Liver (tissue), 8 donors: ENCODE measurements at regions not wholly inside any gene's neighbourhood (a gene's known extent, or its start where the extent isn't known, plus 50 kb on each side); places are given as distances from the start of the nearest gene placed in this dataset.
A peak's percentile ranks its signal among the peaks of the same experiment; 100 is the strongest.

Experiments
- DNase-seq: peaks from one replicate; pipeline ENCODE4 v3.0.0-alpha.2; 2017; ENCODE audit warnings: low spot score
- H3K27ac ChIP-seq, 2 donors: one replicate each; pipeline ENCODE4 v1.7.0; 2013; ENCODE audit warnings: inconsistent platforms in 2 of 2, low read length in 2 of 2, control low read depth in 1 of 2, low read depth in 1 of 2, mild to moderate bottlenecking in 1 of 2
- H3K27me3 ChIP-seq, 4 donors: one replicate each; pipeline versions ENCODE4 v1.6.1 to v1.7.0; 2013; ENCODE audit warnings: low read length in 3 of 4, inconsistent platforms in 1 of 4, mild to moderate bottlenecking in 1 of 4, moderate library complexity in 1 of 4; ENCODE audit not compliant: control insufficient read depth in 4 of 4, insufficient read depth in 4 of 4
- H3K36me3 ChIP-seq, 4 donors: one replicate each; pipeline versions ENCODE4 v1.6.1 to v1.7.0; 2013; ENCODE audit warnings: low read length in 3 of 4, mild to moderate bottlenecking in 3 of 4, low read depth in 1 of 4, moderate library complexity in 1 of 4; ENCODE audit not compliant: control insufficient read depth in 4 of 4, insufficient read depth in 3 of 4
- H3K4me1 ChIP-seq, 4 donors: one replicate each; pipeline versions ENCODE4 v1.6.1 to v1.7.0; 2013; ENCODE audit warnings: low read length in 3 of 4, mild to moderate bottlenecking in 3 of 4, moderate library complexity in 1 of 4; ENCODE audit not compliant: control insufficient read depth in 4 of 4, insufficient read depth in 4 of 4
- H3K4me3 ChIP-seq, 3 donors: one replicate each; pipeline versions ENCODE4 v1.6.1 to v1.7.0; 2013; ENCODE audit warnings: low read length in 3 of 3, control low read depth in 1 of 3, low read depth in 1 of 3, mild to moderate bottlenecking in 1 of 3
- H3K9ac ChIP-seq, 2 donors: one replicate each; pipeline ENCODE4 v1.7.0; 2013; ENCODE audit warnings: low read length in 2 of 2, mild to moderate bottlenecking in 2 of 2, moderate library complexity in 2 of 2, control low read depth in 1 of 2, low read depth in 1 of 2
- H3K9me3 ChIP-seq, 4 donors: one replicate each; pipeline versions ENCODE4 v1.6.1 to v1.7.0; 2013; ENCODE audit warnings: low read length in 3 of 4; ENCODE audit not compliant: control insufficient read depth in 4 of 4
- FOXA1 ChIP-seq: IDR thresholded peaks from 2 replicates; pipeline ENCODE4 v1.6.1; 2016; ENCODE audit warnings: antibody characterized with exemption
- FOXA2 ChIP-seq: IDR thresholded peaks from 2 replicates; pipeline ENCODE4 v1.6.1; 2016; ENCODE audit warnings: antibody characterized with exemption
- GABPA ChIP-seq, 2 donors: IDR thresholded peaks in 1 of 2; conservative IDR thresholded peaks in 1 of 2; 2 replicates each; pipeline ENCODE4 v1.6.1; 2016; ENCODE audit warnings: antibody characterized with exemption in 2 of 2, mild to moderate bottlenecking in 1 of 2, moderate library complexity in 1 of 2
- HNF4A ChIP-seq, 2 donors: conservative IDR thresholded peaks; 2 replicates each; pipeline ENCODE4 v1.6.1; 2016; ENCODE audit warnings: antibody characterized with exemption in 2 of 2, mild to moderate bottlenecking in 2 of 2
- HNF4G ChIP-seq: IDR thresholded peaks from 2 replicates; pipeline ENCODE4 v1.6.1; 2016; ENCODE audit warnings: antibody characterized with exemption
- JUND ChIP-seq, 2 donors: IDR thresholded peaks; 2 replicates each; pipeline ENCODE4 v1.6.1; 2016; ENCODE audit warnings: antibody characterized with exemption in 2 of 2
- NR2F2 ChIP-seq: IDR thresholded peaks from 2 replicates; pipeline ENCODE4 v1.6.1; 2016; ENCODE audit warnings: antibody characterized with exemption
- RAD21 ChIP-seq, 2 donors: IDR thresholded peaks; 2 replicates each; pipeline ENCODE4 v1.6.1; 2016; ENCODE audit warnings: antibody characterized with exemption in 2 of 2, mild to moderate bottlenecking in 2 of 2
- RXRA ChIP-seq, 2 donors: IDR thresholded peaks; 2 replicates each; pipeline ENCODE4 v1.6.1; 2017 to 2018; ENCODE audit warnings: antibody characterized with exemption in 2 of 2, mild to moderate bottlenecking in 1 of 2
- TAF1 ChIP-seq: conservative IDR thresholded peaks from 2 replicates; pipeline ENCODE4 v1.6.1; 2016; ENCODE audit warnings: antibody characterized with exemption, mild to moderate bottlenecking
- YY1 ChIP-seq: IDR thresholded peaks from 2 replicates; pipeline ENCODE4 v1.6.1; 2016; ENCODE audit warnings: antibody characterized with exemption, mild to moderate bottlenecking
- WGBS: extraction: QIAGEN DNeasy Blood & Tissue Kit; methylation state at CpG from one replicate; pipeline ENCODE4 v1.1.7; 2013; 5-methylcytosine and 5-hydroxymethylcytosine counted together
- TF ChIP-seq, protein P1 (sequence below): IDR thresholded peaks from 2 replicates; pipeline ENCODE4 v1.6.1; 2016; ENCODE audit warnings: antibody characterized with exemption
- TF ChIP-seq, protein P2 (sequence below): fragments of 150-350 bp; IDR thresholded peaks from 2 replicates; pipeline ENCODE4 v1.5.1; 2017; ENCODE audit warnings: improper control_type of control experiment, low read depth, low read length; ENCODE audit not compliant: missing input control
- TF ChIP-seq, protein P3 (sequence below): IDR thresholded peaks from 2 replicates; pipeline ENCODE4 v1.6.1; 2016; ENCODE audit warnings: antibody characterized with exemption, mild to moderate bottlenecking
- TF ChIP-seq, protein P4 (sequence below): IDR thresholded peaks from 2 replicates; pipeline ENCODE4 v1.6.1; 2016; ENCODE audit warnings: antibody characterized with exemption
- donor health status: healthy.
- donor health status: healthy.
- donor health status: healthy.
- donor health status: healthy.
- donor health status: healthy.

DNA sequence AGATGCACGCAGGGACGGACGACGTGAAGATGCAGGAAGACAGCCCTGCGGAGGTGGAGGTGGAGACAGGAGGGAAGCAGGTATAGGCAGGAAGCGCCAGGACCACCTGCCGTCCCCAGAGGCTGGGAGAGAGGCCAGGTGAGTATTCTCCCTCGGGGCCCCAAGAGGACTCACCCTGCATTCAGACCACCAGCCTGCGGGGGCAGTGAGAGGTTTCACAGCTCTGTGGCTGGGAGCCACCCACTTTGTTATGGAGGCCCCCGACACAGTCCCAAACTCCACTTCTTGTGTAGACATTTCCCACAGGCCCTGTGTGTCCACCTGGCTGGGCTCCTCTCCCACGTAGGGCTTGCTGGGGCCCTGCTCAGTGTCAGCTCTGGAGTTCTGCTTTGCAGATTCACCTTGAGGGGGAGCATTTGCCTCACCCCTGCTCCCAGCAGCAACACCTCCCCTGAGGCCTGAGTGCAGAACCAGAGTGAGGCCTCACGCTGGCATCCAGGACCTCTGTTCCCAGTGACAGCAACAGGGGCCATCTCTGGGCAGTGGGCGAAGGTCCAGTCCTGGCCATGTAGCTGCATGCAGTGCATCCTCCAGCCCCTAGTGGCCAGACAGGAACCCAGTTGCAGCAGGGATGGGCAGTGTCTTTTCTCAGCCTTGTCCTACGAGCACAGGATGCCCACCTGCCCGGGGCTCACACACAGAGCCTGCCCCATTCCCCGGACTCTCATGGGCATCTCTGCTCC lies 119.4 kb upstream of the IQSEC1 start:
- H3K27me3 ChIP-seq, result no peaks in the 10 kb centered on the region
- H3K36me3 ChIP-seq, result no peaks in the 10 kb centered on the region
- no peak for DNase-seq
- TF ChIP-seq FOXA2 (no peak), HNF4A (conservative IDR thresholded peaks at IDR 0.05) (no peak), RAD21 (IDR thresholded peaks at IDR 0.05) (peak in 1 of 2 donors; percentile 43), YY1 (no peak), FOXA1 (no peak)
- H3K9ac ChIP-seq, result no peak overlapping the region
- peaks cover 2 to 12% (median 5%) of the 10 kb centered on the region in 4 donors for H3K4me1 ChIP-seq
- H3K9me3 ChIP-seq, result no peaks in the 10 kb centered on the region
- 91% methylated on average over 16 of the region's 16 CpGs for WGBS
- H3K4me3 ChIP-seq, result no peak overlapping the region
- no peak overlapping the region for H3K27ac ChIP-seq

DNA sequence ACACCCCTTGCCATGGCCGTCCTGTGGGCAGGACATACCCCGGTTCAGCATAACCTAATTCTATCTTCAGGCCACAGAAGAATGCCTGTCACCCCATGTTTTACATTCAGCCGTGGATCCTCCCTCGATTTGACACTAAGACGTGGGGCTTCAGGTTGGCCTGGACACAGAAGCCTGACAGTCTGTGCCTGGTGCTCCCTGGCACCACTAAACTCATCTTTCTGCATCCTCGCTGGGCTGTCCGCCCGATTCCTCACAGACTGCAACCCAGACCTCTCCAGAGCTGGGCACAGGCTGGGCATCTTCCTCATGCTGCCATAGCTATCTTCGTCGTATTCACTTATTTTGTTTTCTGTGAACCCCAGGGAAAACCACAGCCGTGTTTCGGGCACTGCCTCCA lies 117.8 kb upstream of the IQSEC1 start:
- Histone ChIP-seq H3K4me1 (peaks cover 0 to 8% (median 3%) of the 10 kb centered on the region in 4 donors), H3K27ac (no peak overlapping the region), H3K27me3 (no peaks in the 10 kb centered on the region), H3K9me3 (no peaks in the 10 kb centered on the region), H3K9ac (no peak overlapping the region), H3K4me3 (no peak overlapping the region), H3K36me3 (no peaks in the 10 kb centered on the region)
- TF ChIP-seq YY1 (no peak), FOXA2 (no peak), HNF4A (conservative IDR thresholded peaks at IDR 0.05) (no peak), JUND (IDR thresholded peaks at IDR 0.05) (no peak), RAD21 (IDR thresholded peaks at IDR 0.05) (no peak), FOXA1 (no peak), NR2F2 (no peak), GABPA (IDR thresholded peaks at IDR 0.05 in 1 of 2, conservative IDR thresholded peaks at IDR 0.05 in 1 of 2) (no peak), RXRA (IDR thresholded peaks at IDR 0.05) (no peak), TAF1 (no peak), HNF4G (no peak)
- TF ChIP-seq, protein P1, sequence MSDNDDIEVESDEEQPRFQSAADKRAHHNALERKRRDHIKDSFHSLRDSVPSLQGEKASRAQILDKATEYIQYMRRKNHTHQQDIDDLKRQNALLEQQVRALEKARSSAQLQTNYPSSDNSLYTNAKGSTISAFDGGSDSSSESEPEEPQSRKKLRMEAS, result no peak
- TF ChIP-seq, protein P2, sequence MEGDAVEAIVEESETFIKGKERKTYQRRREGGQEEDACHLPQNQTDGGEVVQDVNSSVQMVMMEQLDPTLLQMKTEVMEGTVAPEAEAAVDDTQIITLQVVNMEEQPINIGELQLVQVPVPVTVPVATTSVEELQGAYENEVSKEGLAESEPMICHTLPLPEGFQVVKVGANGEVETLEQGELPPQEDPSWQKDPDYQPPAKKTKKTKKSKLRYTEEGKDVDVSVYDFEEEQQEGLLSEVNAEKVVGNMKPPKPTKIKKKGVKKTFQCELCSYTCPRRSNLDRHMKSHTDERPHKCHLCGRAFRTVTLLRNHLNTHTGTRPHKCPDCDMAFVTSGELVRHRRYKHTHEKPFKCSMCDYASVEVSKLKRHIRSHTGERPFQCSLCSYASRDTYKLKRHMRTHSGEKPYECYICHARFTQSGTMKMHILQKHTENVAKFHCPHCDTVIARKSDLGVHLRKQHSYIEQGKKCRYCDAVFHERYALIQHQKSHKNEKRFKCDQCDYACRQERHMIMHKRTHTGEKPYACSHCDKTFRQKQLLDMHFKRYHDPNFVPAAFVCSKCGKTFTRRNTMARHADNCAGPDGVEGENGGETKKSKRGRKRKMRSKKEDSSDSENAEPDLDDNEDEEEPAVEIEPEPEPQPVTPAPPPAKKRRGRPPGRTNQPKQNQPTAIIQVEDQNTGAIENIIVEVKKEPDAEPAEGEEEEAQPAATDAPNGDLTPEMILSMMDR, result no peak
- TF ChIP-seq, protein P3, sequence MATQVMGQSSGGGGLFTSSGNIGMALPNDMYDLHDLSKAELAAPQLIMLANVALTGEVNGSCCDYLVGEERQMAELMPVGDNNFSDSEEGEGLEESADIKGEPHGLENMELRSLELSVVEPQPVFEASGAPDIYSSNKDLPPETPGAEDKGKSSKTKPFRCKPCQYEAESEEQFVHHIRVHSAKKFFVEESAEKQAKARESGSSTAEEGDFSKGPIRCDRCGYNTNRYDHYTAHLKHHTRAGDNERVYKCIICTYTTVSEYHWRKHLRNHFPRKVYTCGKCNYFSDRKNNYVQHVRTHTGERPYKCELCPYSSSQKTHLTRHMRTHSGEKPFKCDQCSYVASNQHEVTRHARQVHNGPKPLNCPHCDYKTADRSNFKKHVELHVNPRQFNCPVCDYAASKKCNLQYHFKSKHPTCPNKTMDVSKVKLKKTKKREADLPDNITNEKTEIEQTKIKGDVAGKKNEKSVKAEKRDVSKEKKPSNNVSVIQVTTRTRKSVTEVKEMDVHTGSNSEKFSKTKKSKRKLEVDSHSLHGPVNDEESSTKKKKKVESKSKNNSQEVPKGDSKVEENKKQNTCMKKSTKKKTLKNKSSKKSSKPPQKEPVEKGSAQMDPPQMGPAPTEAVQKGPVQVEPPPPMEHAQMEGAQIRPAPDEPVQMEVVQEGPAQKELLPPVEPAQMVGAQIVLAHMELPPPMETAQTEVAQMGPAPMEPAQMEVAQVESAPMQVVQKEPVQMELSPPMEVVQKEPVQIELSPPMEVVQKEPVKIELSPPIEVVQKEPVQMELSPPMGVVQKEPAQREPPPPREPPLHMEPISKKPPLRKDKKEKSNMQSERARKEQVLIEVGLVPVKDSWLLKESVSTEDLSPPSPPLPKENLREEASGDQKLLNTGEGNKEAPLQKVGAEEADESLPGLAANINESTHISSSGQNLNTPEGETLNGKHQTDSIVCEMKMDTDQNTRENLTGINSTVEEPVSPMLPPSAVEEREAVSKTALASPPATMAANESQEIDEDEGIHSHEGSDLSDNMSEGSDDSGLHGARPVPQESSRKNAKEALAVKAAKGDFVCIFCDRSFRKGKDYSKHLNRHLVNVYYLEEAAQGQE, result no peak
- TF ChIP-seq, protein P4, sequence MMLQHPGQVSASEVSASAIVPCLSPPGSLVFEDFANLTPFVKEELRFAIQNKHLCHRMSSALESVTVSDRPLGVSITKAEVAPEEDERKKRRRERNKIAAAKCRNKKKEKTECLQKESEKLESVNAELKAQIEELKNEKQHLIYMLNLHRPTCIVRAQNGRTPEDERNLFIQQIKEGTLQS, result no peak
- no peak for DNase-seq
- WGBS, result 92% methylated on average over 12 of the region's 12 CpGs
